ENCODE measurements at regions not wholly inside any gene's neighbourhood (a gene's known extent, or its start where the extent isn't known, plus 50 kb on each side); places are given as distances from the start of the nearest gene placed in this dataset.

DNA sequence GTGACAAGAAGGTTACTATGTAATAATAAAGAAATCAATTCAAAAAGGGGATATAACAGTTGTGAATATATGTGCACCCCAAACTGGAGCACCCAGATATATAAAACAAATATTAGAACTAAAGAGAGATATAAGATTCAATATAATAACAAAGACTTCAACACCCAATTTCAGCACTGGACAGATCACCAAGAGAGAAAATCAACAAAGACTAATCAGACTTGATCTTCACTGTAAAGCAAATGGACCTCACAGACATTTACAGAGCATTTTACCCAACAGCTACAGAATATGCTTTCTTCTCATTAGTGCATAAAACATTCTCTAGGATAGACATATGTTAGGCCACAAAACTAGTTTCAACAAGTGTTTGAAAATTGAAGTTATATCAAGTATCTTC lies 287.7 kb downstream of the DSC3 start:
- TF ChIP-seq CTCF (IDR thresholded peaks at IDR 0.05), result no peak
- no peak for TF ChIP-seq POLR2A (IDR thresholded peaks at IDR 0.05)

Measured in heart left ventricle (tissue), 13 donors.